Left forelimb (tissue), 1 donor: ENCODE measurements at regions not wholly inside any gene's neighbourhood (a gene's known extent, or its start where the extent isn't known, plus 50 kb on each side); places are given as distances from the start of the nearest gene placed in this dataset.

Experiments
- DNase-seq: peaks from one replicate; pipeline ENCODE4 v3.0.0-alpha.2; 2018; ENCODE audit warnings: low spot score

DNA sequence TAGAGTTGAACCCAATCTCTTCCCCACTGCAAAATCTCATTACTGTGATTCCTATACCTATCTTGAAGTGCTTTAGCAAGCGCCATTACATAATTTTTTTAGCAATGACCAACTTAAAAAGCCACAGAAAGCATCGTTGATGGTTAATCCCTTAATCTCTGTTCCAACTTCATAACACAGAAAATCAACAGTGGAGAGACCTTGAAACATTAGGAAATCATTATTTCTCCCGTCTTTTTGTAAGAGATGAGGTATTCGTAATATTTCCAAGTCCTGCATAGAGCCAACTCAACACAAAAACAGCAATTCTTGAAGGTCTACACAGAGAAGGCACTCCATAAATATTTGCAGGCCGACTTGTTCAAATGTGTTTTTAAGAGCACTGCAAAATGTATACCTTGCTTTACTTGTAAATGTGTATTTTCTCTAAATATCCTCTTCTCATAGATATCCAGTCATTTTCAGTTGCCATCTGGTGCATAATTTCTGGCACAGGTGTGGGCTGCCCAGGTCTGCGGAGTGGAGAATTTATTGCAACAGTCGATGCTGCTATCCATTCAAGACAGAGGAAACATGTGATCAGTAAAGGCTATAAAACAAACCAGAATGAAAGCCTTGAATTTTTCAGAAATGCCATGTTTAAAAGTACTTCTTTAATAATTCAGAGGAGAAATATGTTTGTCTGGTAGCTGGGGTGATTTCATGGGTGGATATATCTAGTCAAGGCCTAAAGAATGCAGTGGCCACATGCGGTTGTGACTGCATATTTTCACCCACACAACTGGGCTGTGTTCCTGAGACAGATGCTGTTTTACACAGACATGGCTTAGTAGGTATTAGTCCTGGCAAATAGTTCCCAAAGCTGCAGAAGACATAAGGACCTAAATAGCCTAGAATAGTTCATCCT lies 234.3 kb upstream of the STARD13 start:
- DNase-seq, result no peak

DNA sequence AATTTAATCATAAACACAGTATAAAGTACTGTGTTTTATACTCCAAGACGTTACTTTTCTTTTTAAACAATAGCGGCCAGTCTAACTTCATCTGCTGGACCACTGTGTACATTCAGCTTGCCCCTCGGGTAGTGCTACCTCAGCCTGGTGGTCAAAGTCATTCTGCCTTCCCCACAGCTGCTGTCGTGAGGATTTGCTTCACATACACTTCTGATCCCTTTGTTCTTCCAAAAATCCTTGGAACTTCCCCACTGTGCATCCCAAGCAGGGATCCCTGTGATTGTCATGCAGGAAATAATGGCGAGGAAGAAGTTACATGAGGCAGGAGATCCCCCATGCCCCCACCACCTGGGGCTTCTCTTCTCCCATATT lies 234.9 kb upstream of the STARD13 start:
- no peak for DNase-seq

DNA sequence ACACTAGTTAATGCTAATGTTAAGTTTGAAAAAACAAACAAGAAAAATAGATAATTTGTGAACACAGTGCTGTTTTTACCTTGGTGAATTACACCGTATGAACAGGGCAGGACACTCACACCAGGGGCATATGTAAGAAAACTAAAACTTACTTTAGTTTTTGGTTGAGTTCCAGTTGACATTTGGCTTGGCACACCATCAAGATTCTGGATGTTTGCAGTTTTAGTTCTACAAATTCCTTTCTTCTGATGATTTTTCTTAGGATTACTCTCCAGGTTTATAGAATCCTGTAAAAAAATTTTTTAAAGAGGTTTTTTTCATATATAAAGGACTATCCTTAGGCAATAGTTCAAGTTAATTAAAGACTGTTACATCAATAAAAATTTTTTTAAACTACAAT lies 238.5 kb upstream of the STARD13 start:
- no peak for DNase-seq

DNA sequence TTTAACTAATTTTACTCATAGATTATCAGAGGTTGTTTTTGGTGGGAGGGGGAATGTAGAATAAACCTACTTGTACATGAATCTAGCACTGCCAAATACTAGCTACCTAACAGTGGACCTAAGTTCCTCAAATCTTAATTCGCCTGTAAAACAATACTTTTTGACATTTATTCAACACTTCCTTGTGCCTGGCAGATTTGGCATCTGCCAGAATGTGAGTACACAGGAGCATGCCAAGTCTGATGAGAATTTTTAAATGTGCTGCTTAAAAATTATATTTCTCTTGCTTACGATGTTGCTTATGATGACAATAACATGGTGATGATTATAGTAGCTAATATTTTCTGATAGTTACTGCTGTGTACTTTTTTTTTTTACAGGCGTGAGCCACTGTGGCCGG lies 240.2 kb upstream of the STARD13 start:
- no peak for DNase-seq

DNA sequence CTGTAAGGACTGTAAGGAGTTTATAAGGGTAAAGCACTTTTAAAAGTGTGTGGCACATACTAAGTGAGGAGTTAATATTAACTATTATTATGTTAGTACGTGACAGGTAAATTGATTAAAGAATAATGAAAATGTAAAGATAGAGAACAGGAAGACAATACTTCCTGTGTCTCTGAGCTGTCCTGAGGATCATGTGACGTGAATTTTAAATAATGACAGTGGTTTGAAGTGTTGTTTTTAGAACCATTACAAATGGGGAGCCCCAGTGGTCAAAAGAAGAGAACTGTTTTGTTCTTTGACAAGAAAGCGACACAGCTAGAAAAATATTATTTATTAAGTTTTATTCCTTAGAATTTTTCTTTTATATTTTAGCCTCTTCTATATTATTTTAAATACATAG lies 241.2 kb upstream of the STARD13 start:
- DNase-seq, result no peak

DNA sequence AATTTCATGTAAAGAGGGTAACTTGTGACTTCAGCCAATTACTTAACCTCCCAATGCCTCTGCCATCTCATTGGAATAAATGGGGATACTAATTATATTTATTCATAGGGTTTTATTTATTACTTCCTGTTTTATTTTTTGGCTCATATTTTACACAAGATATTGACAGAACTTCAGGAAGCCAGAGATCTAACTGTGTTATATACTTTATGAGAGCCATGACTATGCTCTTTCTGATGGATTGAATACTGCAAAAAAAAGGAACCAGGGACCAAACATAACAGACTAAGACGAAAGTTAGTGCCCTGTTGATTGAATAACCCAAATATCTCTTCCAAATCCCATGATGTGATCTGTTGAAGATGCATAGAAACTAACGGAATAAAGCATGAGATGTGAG lies 243.3 kb upstream of the STARD13 start:
- no peak for DNase-seq

DNA sequence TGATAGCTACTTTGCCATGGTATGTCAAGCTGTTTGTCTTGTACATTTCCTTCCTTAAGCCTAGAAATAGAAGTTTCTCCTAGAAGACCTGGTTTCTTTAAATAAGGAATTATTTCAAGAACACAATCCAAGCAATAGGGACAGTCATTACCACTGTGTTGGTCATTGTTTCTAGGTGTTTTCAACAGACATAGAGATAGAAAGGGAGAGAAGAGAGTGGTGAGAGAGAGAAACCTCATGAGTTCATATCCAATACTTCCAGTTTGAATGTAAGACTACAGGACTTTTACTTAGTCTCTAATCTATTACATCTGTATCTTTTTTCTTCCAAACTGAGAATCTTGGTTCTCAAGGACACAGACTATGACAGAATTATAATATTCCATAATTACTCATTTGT lies 245.9 kb upstream of the STARD13 start:
- DNase-seq, result no peak

DNA sequence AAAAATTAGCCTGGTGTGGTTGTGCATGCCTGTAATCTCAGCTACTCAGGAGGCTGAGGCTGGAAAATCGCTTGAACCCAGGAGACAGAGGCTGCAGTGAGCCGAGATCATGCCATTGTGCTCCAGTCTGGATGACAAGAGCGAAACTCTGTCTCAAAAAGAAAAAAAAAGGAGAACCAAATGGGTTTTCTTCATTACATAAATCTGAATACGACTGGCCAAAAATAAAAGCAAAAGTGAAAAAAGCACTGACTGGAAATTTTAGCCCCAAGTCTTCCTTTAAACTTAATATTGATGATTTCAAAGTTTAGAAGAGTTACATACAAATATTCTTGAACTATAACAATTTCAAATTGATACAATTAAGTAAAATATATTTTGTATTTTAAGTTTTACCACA lies 249.5 kb upstream of the STARD13 start:
- DNase-seq, result no peak

DNA sequence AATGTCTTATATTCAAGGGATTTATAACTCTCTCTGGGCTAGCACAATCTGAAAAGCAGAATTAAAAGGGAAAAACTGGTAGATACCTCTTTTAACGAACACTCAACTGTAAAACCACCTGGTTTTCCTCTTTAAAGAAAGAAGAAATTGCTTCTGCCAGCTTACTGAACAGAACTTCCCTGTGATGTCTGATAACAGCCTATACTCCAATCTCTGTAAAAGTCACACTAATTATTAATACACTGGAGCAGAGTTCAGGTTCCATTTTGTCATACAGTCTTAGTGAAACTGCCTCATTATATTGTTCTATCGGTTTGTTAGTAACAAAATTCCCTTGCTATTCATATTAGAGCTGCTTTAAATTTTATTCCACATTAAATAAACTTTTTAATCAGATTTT lies 251.0 kb upstream of the STARD13 start:
- DNase-seq, result no peak

DNA sequence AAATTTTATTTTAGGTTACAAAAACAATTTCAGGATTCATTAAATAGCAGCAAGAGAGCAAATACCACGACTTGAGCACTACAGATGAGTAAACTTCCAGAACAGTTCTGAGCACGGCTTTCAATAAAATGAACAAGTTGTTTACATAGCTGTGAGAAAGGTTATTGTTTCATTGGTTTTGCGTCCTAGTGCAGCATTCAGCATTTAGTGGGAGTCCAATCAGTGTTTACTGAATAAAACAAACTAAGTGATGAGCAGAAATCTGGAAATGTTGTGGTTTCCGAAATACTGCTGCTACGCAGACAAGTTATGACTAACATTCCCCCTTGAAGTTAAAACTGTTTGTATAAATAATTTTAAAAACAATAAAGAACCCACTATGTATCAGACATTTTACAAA lies 251.5 kb upstream of the STARD13 start:
- DNase-seq, result no peak

DNA sequence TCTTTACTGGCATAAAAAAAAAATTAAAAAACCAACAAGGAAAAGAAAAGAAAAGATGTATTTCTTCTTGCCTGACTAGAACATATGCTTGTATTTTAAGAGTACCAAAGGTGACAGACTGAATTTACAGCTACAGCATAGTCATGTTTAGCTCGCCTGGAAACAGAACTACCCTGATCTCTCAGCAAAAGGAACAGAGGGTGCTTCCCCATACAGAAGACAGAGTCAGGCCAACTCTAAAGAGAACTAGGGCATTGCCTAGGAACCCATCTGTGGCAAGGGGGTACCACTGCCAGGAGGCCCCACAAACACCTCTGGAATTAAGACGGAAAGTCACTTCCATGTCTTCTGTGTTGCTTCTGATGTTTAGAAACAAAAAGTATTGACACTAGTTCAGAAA lies 252.1 kb upstream of the STARD13 start:
- no peak for DNase-seq

DNA sequence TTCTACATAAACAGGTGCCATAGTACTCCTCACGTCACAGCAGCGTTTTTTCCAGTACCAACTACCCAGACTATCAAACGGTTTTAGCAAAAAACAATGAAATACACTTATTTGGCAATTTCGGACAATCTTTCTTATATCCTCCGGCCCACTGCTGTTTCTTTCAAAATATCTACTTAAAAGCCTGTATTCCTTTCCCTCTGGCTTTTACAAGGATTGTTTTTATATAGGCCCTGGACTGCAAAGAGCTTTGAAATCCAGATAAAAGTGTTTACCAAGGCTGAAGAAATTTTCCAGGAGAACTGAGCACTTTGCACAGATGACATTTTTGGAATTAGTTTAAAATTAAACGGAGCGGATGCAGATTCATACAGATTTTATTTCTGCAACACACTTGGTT lies 255.9 kb upstream of the STARD13 start:
- DNase-seq, result no peak

DNA sequence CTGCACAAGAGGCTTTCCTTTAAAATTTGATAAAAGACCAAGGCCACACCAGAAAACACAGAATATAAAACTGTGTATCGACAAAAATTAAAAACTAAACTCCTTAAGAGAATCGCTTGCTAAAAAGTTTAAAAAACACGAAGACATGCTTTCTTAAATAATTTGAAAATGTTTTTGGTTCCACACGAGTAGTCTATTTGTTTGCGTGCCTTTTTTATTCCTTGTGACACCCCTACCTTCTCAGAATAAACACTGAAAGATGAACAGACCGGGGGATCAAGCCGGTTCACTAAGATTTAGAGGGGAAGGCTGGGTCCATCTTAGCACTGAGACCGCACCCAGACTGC lies 256.4 kb upstream of the STARD13 start:
- no peak for DNase-seq

DNA sequence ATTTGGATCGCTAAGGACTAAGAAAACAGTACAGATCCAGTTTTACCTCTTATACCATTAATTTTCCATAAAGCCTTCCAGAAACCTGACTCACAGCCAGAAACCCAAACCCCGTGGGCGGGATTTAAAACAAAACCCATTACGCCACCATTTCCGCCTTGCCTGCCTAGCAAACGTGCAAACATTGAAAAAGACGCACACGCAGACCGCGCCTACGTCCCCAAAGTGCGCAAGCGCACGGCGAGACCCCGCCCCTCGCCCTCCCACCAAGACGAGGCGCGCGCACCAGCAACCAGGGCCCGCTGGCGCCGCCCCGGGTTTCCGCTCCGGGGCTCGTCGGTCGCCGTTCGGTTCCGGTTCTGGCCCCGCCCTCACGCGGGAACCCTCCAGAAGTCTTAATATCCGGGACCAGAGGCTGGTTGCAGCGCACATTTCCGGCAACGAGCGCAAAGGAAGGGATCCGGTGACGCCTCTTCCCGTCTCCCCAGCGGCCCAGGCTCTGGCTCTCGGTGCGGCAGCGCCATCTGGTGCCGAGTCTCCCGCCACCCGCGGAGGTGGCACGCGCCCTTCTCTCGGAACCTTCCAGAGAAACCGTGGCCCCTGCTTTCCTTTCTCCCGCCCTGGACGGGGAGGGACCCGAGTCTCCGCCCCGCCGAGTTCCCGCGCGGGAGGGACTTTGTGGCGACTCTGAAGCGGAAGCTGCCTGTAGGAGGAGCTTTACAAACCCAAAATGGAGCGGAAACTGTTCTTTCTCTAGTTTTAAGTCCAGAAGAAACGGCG lies 256.9 kb upstream of the STARD13 start:
- peak; percentile 99 for DNase-seq

DNA sequence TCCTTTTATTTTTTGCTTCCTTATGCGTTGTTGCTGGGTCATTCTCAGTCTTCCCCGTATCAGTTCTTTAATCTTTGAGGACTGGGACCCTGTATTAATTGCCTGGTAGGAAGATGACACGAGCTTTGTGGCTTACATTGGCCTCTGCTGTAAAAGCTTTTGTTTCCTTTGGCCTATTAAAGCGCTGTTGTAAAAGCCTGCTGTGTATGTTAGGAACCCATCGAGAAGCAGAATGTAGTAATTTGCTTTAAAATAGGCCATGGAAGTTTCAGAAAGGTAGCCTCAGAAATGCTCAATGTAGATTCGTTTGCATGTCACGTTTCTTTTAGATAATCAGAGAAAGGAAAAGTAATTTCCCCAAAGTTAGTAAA lies 257.5 kb upstream of the STARD13 start:
- no peak for DNase-seq

DNA sequence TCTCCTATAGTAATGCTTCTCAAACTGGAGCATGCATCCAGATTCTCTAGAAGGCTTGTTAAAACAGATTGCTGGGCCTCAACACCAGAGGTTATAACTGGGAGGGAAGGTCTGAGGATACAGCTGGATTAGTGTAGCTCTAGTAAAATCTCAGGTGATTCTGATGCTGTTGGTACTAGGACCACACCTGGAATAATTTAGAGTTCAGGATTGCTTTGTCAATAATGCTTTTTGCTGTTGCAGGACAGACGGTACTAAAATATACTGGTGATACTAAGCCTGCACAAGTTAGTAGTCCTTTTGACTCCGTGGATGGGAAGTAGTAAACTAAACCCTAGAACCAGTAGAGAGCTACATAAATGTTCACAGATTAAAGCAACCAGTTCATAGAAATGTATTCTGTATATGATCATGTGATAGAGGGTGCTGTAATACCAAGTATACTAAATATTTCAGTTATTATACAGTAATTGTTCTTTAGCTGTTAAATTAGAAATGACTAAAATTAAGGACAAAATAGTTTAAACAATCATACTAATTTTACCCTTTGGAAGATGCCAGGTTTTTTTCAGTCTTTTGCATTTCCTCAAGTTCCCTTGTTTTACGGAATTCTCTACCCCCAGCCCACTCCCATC lies 258.2 kb upstream of the STARD13 start:
- no peak for DNase-seq

DNA sequence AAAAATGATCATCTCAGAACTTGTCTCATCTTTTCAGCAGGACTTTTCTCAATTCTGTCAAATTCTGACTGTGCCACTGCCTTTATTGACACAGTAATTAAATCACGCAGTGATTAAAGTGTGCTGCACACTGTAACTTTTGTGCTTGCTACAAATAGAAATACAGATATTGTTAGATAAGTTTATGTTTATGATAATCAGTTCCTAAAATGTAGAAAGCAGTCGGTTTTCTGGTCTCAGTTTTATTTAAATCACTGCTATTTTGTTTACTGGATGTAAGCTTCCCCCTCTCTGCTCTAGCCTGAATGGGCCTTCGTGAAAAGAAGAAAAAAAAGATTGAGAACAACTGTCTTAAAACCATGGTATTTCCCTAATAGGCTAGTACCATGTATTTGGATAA lies 258.8 kb upstream of the STARD13 start:
- DNase-seq, result no peak

DNA sequence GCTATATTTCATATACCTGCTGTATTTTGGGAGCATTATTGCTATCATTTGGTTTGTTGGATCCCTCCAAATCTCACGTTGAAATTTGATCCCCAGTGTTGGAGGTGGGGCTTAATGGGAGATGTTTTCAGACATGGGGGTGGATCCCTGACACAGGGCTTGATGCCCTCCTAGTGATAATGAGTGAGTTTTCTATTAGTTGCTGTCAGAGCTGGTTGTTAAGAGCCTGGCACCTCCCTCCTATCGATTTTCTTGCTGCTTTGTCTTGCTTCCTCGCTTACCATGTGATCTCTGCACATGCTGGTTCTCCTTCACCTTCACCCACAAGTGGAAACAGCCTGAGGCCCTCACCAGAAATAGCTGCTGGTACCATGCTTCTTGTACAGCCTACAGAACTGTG lies 259.9 kb upstream of the STARD13 start:
- DNase-seq, result no peak

DNA sequence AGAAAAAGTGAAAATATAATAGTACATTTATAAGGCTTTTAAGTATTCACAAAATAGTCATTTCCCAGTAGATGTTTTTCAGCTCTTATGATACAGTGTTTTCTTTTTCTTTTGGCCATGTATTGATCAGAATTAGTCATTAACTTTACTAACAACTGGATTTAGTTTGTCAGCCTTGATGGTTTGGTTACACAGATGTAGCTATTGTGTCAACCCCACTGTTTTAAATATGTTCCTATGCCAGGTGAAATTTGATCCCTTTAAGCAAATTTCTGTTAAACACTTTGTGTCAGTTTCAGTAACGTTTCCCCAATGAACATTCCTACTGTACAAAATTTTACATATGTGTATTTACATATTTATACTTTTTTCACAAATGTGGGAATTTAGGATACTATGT lies 261.5 kb upstream of the STARD13 start:
- no peak for DNase-seq

DNA sequence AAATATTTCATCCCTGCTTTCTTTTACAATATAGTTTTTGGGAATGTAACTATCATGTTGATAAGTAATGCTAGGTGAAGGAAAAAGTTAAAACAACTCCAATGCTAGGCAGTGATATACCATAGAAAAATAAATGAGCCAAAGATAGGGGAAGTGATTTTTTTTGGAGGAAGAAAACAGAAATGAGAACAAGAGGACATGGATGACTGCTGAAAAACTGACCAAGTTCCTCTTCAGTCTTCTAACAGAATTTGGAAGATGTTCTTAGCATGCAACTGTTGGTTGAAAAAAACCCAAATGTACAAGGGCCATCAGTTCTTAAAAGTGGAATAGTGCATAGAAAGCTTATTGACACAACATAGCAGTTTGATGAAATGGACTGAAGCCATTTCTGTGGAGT lies 262.5 kb upstream of the STARD13 start:
- no peak for DNase-seq

DNA sequence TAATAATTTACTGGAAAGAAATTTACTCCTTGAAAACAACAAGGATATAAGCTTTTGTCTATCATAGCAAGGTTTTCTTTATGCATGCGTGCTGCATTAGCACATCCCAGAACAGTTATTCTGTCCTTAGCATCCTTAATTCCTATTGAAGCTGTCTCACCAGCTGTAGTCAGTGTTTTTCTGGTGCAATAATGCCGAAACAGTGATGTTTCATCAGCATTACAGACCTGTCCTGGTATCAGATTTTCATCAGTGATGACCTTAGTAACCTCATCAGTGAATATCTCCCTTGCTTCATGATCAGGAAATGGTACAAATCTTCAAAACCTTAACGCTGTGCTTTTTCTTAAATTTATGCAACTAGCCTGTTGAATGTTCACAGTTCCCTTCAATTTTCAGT lies 264.7 kb upstream of the STARD13 start:
- DNase-seq, result no peak

DNA sequence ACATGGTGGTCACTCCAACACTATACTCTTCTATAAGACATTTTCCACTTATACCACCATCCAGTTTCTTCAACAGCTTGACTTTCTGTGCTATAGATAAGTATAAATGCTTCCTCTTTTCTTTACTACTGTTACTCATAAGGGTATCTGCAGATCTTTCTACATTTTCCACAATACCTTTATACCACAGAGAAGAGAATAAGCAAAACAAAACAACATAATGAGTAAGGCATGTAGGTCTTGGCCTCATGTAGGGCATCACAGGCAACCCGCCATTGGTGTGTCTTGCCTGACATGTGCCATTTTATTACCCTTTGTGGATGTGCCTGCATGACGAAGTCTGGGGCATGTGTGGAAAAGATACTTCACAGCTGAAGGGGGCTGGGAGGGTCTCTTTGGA lies 265.3 kb upstream of the STARD13 start:
- DNase-seq, result no peak
